WTC11 (cell line): ENCODE measurements at regions not wholly inside any gene's neighbourhood (a gene's known extent, or its start where the extent isn't known, plus 50 kb on each side); places are given as distances from the start of the nearest gene placed in this dataset.

Experiments
- ATAC-seq: fragments of 200-7000 bp; cut with Tn5 transposase; 2 replicates; pipeline ENCODE4 v1.10.0; 2021; ENCODE audit warnings: mild to moderate bottlenecking, moderate library complexity
- CTCF ChIA-PET: fragments of 300-600 bp; sonication (Branson Sonifier 250); formaldehyde crosslinking; loops from one replicate; lab custom pipeline; 2021; ENCODE audit warnings: antibody characterized with exemption; lab: Charles Lee
- POLR2A ChIA-PET: fragments of 350-600 bp; sonication (Branson Sonifier 250); formaldehyde crosslinking; loops from one replicate; lab custom pipeline; 2021; ENCODE audit warnings: antibody characterized with exemption; lab: Charles Lee
- DNase-seq: peaks from one replicate; pipeline ENCODE4 v3.0.0; 2021; ENCODE audit warnings: low spot score
- H3K27ac Mint-ChIP-seq: 2 replicates; pipeline ENCODE4 v1.8.0; 2021; ENCODE audit warnings: mixed read lengths
- H3K27me3 Mint-ChIP-seq: 2 replicates; pipeline ENCODE4 v1.8.0; 2021; ENCODE audit warnings: low read depth, mild to moderate bottlenecking, moderate library complexity, mixed read lengths
- H3K36me3 Mint-ChIP-seq: 2 replicates; pipeline ENCODE4 v1.8.0; 2021; ENCODE audit warnings: mixed read lengths
- H3K4me1 Mint-ChIP-seq: 2 replicates; pipeline ENCODE4 v1.8.0; 2022; ENCODE audit warnings: mixed read lengths
- H3K4me3 Mint-ChIP-seq: 2 replicates; pipeline ENCODE4 v1.8.0; 2021; ENCODE audit warnings: mild to moderate bottlenecking, moderate library complexity, mixed read lengths
- H3K9me3 Mint-ChIP-seq: 2 replicates; pipeline ENCODE4 v1.8.0; 2021; ENCODE audit warnings: mixed read lengths
- CBFB ChIP-seq: sonication (generic); formaldehyde crosslinking; IDR thresholded peaks from 2 replicates; pipeline ENCODE4 v1.8.1; 2022; ENCODE audit warnings: mild to moderate bottlenecking, low read depth, missing genetic modification reagents
- CREM ChIP-seq: sonication (generic); formaldehyde crosslinking; IDR thresholded peaks from 2 replicates; pipeline ENCODE4 v1.8.1; 2022; ENCODE audit warnings: mild to moderate bottlenecking, missing genetic modification reagents, moderate library complexity
- FOXP1 ChIP-seq: sonication (generic); formaldehyde crosslinking; IDR thresholded peaks from 2 replicates; pipeline ENCODE4 v1.8.0; 2022; ENCODE audit warnings: missing genetic modification reagents, mild to moderate bottlenecking, moderate library complexity, borderline replicate concordance
- GTF2I ChIP-seq: fragments of 250-450 bp; sonication (Bioruptor Pico); conservative IDR thresholded peaks from 2 replicates; pipeline ENCODE4 v1.4.0; 2021; ENCODE audit warnings: mild to moderate bottlenecking
- MXD4 ChIP-seq: fragments of 250-450 bp; sonication (Bioruptor Pico); IDR thresholded peaks from 2 replicates; pipeline ENCODE4 v1.8.0; 2021; ENCODE audit warnings: mild to moderate bottlenecking, moderate library complexity, borderline replicate concordance
- SMAD3 ChIP-seq: sonication (generic); formaldehyde crosslinking; IDR thresholded peaks from 2 replicates; pipeline ENCODE4 v1.8.0; 2022; ENCODE audit warnings: missing genetic modification reagents, mild to moderate bottlenecking, borderline replicate concordance
- TCF7 ChIP-seq: sonication (generic); formaldehyde crosslinking; IDR thresholded peaks from 2 replicates; pipeline ENCODE4 v1.8.0; 2022; ENCODE audit warnings: mild to moderate bottlenecking, low read depth, missing genetic modification reagents, moderate library complexity
- TF ChIP-seq, protein P1 (sequence below): fragments of 250-450 bp; sonication (Bioruptor Pico); IDR thresholded peaks from 2 replicates; pipeline ENCODE4 v1.9.0; 2021; ENCODE audit warnings: mild to moderate bottlenecking
- TF ChIP-seq, protein P2 (sequence below): sonication (generic); formaldehyde crosslinking; IDR thresholded peaks from 2 replicates; pipeline ENCODE4 v1.8.1; 2023; ENCODE audit warnings: mild to moderate bottlenecking, missing genetic modification reagents, borderline replicate concordance
- TF ChIP-seq, protein P3 (sequence below): fragments of 250-450 bp; sonication (Bioruptor Pico); IDR thresholded peaks from 2 replicates; pipeline ENCODE4 v1.8.0; 2021; ENCODE audit warnings: mild to moderate bottlenecking
- TF ChIP-seq, protein P4 (sequence below): sonication (generic); formaldehyde crosslinking; IDR thresholded peaks from 2 replicates; pipeline ENCODE4 v1.8.1; 2023; ENCODE audit warnings: mild to moderate bottlenecking, missing genetic modification reagents, moderate library complexity

DNA sequence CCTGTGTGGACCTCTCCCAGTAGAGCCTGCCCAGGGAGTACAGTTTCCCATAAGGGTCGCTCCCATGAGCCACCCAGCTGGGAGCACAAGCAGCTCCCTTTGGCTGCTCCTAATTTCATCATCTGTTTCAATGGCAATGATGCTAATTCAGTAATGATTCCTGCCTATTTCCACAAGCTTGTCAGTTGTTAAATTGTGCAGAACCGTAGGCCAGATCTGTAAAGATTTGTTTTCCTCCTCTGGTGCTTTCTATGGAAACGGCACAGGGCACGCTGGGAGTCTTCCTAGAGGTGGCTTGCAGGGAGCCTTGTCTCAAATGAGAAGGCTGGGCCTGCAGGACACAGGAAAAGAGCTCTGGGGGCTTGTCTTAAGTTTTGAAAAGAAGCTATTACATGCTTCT lies 223.7 kb downstream of the CBLN1 start (continued):
- TF ChIP-seq, protein P1, sequence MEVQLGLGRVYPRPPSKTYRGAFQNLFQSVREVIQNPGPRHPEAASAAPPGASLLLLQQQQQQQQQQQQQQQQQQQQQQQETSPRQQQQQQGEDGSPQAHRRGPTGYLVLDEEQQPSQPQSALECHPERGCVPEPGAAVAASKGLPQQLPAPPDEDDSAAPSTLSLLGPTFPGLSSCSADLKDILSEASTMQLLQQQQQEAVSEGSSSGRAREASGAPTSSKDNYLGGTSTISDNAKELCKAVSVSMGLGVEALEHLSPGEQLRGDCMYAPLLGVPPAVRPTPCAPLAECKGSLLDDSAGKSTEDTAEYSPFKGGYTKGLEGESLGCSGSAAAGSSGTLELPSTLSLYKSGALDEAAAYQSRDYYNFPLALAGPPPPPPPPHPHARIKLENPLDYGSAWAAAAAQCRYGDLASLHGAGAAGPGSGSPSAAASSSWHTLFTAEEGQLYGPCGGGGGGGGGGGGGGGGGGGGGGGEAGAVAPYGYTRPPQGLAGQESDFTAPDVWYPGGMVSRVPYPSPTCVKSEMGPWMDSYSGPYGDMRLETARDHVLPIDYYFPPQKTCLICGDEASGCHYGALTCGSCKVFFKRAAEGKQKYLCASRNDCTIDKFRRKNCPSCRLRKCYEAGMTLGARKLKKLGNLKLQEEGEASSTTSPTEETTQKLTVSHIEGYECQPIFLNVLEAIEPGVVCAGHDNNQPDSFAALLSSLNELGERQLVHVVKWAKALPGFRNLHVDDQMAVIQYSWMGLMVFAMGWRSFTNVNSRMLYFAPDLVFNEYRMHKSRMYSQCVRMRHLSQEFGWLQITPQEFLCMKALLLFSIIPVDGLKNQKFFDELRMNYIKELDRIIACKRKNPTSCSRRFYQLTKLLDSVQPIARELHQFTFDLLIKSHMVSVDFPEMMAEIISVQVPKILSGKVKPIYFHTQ (CRISPR knock-in tag): no peak

DNA sequence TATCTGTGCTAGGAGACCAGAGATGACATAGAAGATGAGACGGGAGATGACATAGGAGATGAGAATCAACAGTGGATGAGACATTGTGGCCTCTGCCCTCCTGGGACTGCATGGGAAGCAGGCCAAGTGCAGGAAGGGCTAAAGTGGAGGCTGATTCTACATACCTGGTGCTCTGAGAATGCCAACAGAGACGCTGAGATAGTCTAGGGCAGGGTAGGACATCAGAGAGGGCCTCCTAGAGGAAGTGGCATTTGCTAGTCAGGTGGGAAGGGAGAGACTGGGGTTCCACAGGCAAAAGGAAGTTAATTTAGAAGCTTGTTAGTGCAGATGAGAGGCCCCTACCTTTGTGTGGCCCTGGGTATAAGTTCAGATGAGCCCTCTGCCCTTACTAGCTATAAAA lies 224.2 kb downstream of the CBLN1 start:
- TF ChIP-seq CBFB (CRISPR knock-in tag) (no peak), TCF7 (CRISPR knock-in tag) (no peak), GTF2I (CRISPR knock-in tag) (no peak), MXD4 (CRISPR knock-in tag) (no peak), FOXP1 (CRISPR knock-in tag) (no peak)
- TF ChIP-seq, protein P2, sequence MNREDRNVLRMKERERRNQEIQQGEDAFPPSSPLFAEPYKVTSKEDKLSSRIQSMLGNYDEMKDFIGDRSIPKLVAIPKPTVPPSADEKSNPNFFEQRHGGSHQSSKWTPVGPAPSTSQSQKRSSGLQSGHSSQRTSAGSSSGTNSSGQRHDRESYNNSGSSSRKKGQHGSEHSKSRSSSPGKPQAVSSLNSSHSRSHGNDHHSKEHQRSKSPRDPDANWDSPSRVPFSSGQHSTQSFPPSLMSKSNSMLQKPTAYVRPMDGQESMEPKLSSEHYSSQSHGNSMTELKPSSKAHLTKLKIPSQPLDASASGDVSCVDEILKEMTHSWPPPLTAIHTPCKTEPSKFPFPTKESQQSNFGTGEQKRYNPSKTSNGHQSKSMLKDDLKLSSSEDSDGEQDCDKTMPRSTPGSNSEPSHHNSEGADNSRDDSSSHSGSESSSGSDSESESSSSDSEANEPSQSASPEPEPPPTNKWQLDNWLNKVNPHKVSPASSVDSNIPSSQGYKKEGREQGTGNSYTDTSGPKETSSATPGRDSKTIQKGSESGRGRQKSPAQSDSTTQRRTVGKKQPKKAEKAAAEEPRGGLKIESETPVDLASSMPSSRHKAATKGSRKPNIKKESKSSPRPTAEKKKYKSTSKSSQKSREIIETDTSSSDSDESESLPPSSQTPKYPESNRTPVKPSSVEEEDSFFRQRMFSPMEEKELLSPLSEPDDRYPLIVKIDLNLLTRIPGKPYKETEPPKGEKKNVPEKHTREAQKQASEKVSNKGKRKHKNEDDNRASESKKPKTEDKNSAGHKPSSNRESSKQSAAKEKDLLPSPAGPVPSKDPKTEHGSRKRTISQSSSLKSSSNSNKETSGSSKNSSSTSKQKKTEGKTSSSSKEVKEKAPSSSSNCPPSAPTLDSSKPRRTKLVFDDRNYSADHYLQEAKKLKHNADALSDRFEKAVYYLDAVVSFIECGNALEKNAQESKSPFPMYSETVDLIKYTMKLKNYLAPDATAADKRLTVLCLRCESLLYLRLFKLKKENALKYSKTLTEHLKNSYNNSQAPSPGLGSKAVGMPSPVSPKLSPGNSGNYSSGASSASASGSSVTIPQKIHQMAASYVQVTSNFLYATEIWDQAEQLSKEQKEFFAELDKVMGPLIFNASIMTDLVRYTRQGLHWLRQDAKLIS (CRISPR knock-in tag): no peak
- TF ChIP-seq, protein P3, sequence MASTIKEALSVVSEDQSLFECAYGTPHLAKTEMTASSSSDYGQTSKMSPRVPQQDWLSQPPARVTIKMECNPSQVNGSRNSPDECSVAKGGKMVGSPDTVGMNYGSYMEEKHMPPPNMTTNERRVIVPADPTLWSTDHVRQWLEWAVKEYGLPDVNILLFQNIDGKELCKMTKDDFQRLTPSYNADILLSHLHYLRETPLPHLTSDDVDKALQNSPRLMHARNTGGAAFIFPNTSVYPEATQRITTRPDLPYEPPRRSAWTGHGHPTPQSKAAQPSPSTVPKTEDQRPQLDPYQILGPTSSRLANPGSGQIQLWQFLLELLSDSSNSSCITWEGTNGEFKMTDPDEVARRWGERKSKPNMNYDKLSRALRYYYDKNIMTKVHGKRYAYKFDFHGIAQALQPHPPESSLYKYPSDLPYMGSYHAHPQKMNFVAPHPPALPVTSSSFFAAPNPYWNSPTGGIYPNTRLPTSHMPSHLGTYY (CRISPR knock-in tag): no peak
- TF ChIP-seq, all 79 proteins: peak for 0
- H3K27ac Mint-ChIP-seq: no peak overlapping the region
- ChIA-PET POLR2A (no interaction called here), CTCF (interaction anchor here (1.5 kb wide), 1 partner anchor 291 kb away, joined by 8 read pairs; no protein-coding TSS in a partner anchor)
- H3K9me3 Mint-ChIP-seq: no peaks in the 10 kb centered on the region
- H3K4me1 Mint-ChIP-seq: peaks cover 13% of the 10 kb centered on the region
- DNase-seq (no peak), ATAC-seq (no peak)
- H3K4me3 Mint-ChIP-seq: no peak overlapping the region
- H3K36me3 Mint-ChIP-seq: no peaks in the 10 kb centered on the region
- H3K27me3 Mint-ChIP-seq: no peaks in the 10 kb centered on the region

DNA sequence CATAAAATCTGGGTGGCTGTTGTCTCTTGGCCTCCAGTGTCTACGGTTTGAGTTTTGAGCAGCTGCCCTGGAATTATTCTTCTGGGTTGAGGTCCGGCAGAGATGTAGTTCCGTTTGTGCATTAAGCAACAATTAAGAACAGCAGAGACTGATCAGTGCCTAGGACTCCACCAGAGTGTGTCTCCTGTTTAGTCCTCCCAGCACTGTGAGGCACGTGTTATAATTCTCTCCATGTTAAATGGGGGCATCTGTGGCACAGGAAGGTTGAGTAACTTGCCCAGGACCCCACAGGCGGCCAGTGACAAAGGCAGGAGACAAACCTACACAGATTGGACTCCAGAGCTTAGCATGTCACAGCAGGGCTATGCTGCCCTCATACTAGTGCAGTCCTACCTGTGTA lies 225.1 kb downstream of the CBLN1 start:
- POLR2A ChIA-PET: interaction anchor here (0.6 kb wide), 1 partner anchor 301 kb away, joined by 3 read pairs; no protein-coding TSS in a partner anchor
- DNase-seq: no peak
- no peak overlapping the region for H3K4me3 Mint-ChIP-seq
- CTCF ChIA-PET: interaction anchor here (1.2 to 1.6 kb wide), 3 partner anchors 292 to 296 kb away, joined by 3 to 8 read pairs (median 4); no protein-coding TSS in a partner anchor
- H3K36me3 Mint-ChIP-seq: no peaks in the 10 kb centered on the region
- TF ChIP-seq CREM (CRISPR knock-in tag): no peak
- TF ChIP-seq, protein P4, sequence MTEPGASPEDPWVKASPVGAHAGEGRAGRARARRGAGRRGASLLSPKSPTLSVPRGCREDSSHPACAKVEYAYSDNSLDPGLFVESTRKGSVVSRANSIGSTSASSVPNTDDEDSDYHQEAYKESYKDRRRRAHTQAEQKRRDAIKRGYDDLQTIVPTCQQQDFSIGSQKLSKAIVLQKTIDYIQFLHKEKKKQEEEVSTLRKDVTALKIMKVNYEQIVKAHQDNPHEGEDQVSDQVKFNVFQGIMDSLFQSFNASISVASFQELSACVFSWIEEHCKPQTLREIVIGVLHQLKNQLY: no peak
- no peak for TF ChIP-seq SMAD3 (CRISPR knock-in tag)
- TF ChIP-seq, all 79 proteins: peak for 0
- no peak for ATAC-seq
- Mint-ChIP-seq H3K27me3 (no peaks in the 10 kb centered on the region), H3K9me3 (no peaks in the 10 kb centered on the region), H3K27ac (no peak overlapping the region), H3K4me1 (peaks cover 13% of the 10 kb centered on the region)
